ENCODE measurements at regions not wholly inside any gene's neighbourhood (a gene's known extent, or its start where the extent isn't known, plus 50 kb on each side); places are given as distances from the start of the nearest gene placed in this dataset.
"Not testable (repeated sequence)": the region's sequence is repeated elsewhere in the genome, so short reads cannot be mapped to it uniquely, and the experiment has no call there.

GRCh38 chr5:130836729-130837649 is 328.1 kb downstream of the HINT1 start:
- DNase-seq (ENCODE audit: low read depth): no peak

- DNase-seq (ENCODE audit: low read depth): not testable (repeated sequence)
Measured at GRCh38 chr5:130817598-130818384, 347.3 kb downstream of the HINT1 start.

GRCh38 chr5:130815246-130815645 is 349.8 kb downstream of the HINT1 start:
- no peak for DNase-seq (ENCODE audit: low read depth)

- DNase-seq (ENCODE audit: low read depth): no peak
Measured at GRCh38 chr5:130808691-130809090, 356.4 kb downstream of the HINT1 start.

- DNase-seq (ENCODE audit: low read depth): no peak
Measured at GRCh38 chr5:130805648-130806047, 359.4 kb downstream of the HINT1 start.

GRCh38 chr5:130805036-130805435 is 360.0 kb downstream of the HINT1 start:
- DNase-seq (ENCODE audit: low read depth): no peak

- DNase-seq (ENCODE audit: low read depth): no peak
Measured at GRCh38 chr5:130801963-130802362, 363.1 kb downstream of the HINT1 start.

GRCh38 chr5:130799015-130799414 is 366.0 kb downstream of the HINT1 start:
- DNase-seq (ENCODE audit: low read depth): no peak

- DNase-seq (ENCODE audit: low read depth): no peak
Measured at GRCh38 chr5:130797303-130797702, 367.8 kb downstream of the HINT1 start.

- DNase-seq (ENCODE audit: low read depth): no peak
Measured at GRCh38 chr5:130796902-130797301, 368.2 kb downstream of the HINT1 start.

GRCh38 chr5:130796032-130796431 is 369.0 kb downstream of the HINT1 start:
- no peak for DNase-seq (ENCODE audit: low read depth)

- no peak for DNase-seq (ENCODE audit: low read depth)
Measured at GRCh38 chr5:130795037-130795436, 370.0 kb downstream of the HINT1 start.

GRCh38 chr5:130777794-130778193 is 387.3 kb downstream of the HINT1 start:
- DNase-seq (ENCODE audit: low read depth): no peak

GRCh38 chr5:130773813-130774212 is 391.2 kb downstream of the HINT1 start:
- no peak for DNase-seq (ENCODE audit: low read depth)

GRCh38 chr5:130762031-130762430 is 403.0 kb downstream of the HINT1 start:
- DNase-seq (ENCODE audit: low read depth): no peak

- DNase-seq (ENCODE audit: low read depth): no peak
Measured at GRCh38 chr5:130759061-130759460, 406.0 kb downstream of the HINT1 start.

GRCh38 chr5:130747556-130747955 is 417.5 kb downstream of the HINT1 start:
- no peak for DNase-seq (ENCODE audit: low read depth)

GRCh38 chr5:130746641-130747040 is 418.4 kb downstream of the HINT1 start:
- DNase-seq (ENCODE audit: low read depth): not testable (repeated sequence)

- no peak for DNase-seq (ENCODE audit: low read depth)
Measured at GRCh38 chr5:130743092-130743491, 422.0 kb downstream of the HINT1 start.

GRCh38 chr5:130740047-130740569 is 424.9 kb downstream of the HINT1 start:
- DNase-seq (ENCODE audit: low read depth): no peak

GRCh38 chr5:130731839-130732238 is 433.2 kb downstream of the HINT1 start:
- no peak for DNase-seq (ENCODE audit: low read depth)

- DNase-seq (ENCODE audit: low read depth): no peak
Measured at GRCh38 chr5:130729541-130729940, 435.5 kb downstream of the HINT1 start.

- DNase-seq (ENCODE audit: low read depth): no peak
Measured at GRCh38 chr5:130727830-130728229, 437.2 kb downstream of the HINT1 start.
